Karpas-422 (cell line): ENCODE measurements at regions not wholly inside any gene's neighbourhood (a gene's known extent, or its start where the extent isn't known, plus 50 kb on each side); places are given as distances from the start of the nearest gene placed in this dataset.

Experiments used
- DNase-seq: peaks from one replicate; pipeline ENCODE4 v3.0.0-alpha.2; 2015
- H2AFZ ChIP-seq: fragments of 200-600 bp; sonication (generic); 2 replicates; pipeline ENCODE4 v1.6.1; 2014; ENCODE audit warnings: antibody characterized with exemption, low read length, mixed read lengths
- H3K27ac ChIP-seq: fragments of 200-600 bp; sonication (generic); 2 replicates; pipeline ENCODE4 v1.5.1; 2014; ENCODE audit warnings: mild to moderate bottlenecking, low read length, moderate library complexity
- H3K27me3 ChIP-seq: fragments of 200-600 bp; sonication (generic); 2 replicates; pipeline ENCODE4 v1.6.1; 2014; ENCODE audit warnings: low read length, mixed read lengths
- H3K36me3 ChIP-seq: fragments of 200-600 bp; sonication (generic); 2 replicates; pipeline ENCODE4 v1.6.1; 2014; ENCODE audit warnings: low read length, mixed read lengths; ENCODE audit not compliant: insufficient read depth
- H3K4me1 ChIP-seq: fragments of 200-600 bp; sonication (generic); 2 replicates; pipeline ENCODE4 v1.6.1; 2014; ENCODE audit warnings: mild to moderate bottlenecking, low read length, mixed read lengths
- H3K4me2 ChIP-seq: fragments of 200-600 bp; sonication (generic); 2 replicates; pipeline ENCODE4 v1.6.1; 2014; ENCODE audit warnings: low read length, low read depth, mild to moderate bottlenecking; ENCODE audit not compliant: poor library complexity, severe bottlenecking
- H3K4me3 ChIP-seq: fragments of 200-600 bp; sonication (generic); 2 replicates; pipeline ENCODE4 v1.5.1; 2014; ENCODE audit warnings: mild to moderate bottlenecking, antibody characterized with exemption, low read length, mixed read lengths
- H3K79me2 ChIP-seq: fragments of 200-600 bp; sonication (generic); 2 replicates; pipeline ENCODE4 v1.6.1; 2014; ENCODE audit warnings: mild to moderate bottlenecking, low read length, mixed read lengths
- H3K9ac ChIP-seq: fragments of 200-600 bp; sonication (generic); 2 replicates; pipeline ENCODE4 v1.6.0; 2014; ENCODE audit warnings: low read length
- H3K9me2 ChIP-seq: fragments of 200-600 bp; sonication (generic), shearing (Covaris generic); replicated peaks from 2 replicates; pipeline ENCODE4 v1.6.0; 2014; ENCODE audit warnings: mild to moderate bottlenecking, low read length, moderate library complexity; ENCODE audit not compliant: insufficient read depth
- H3K9me3 ChIP-seq: fragments of 300-700, 200-600 bp; sonication (generic); 2 replicates; pipeline ENCODE4 v1.6.1; 2014; ENCODE audit warnings: low read length, mixed read lengths
- H4K20me1 ChIP-seq: fragments of 200-600 bp; sonication (generic); 2 replicates; pipeline ENCODE4 v1.6.1; 2014; ENCODE audit warnings: mild to moderate bottlenecking, antibody characterized with exemption, low read length, low read depth; ENCODE audit not compliant: insufficient read depth

GRCh38 chr18:68418881-68419280, 296.0 kb downstream of the TMX3 start:
- Histone ChIP-seq H3K4me3 (no peak overlapping the region), H3K27me3 (no peaks in the 10 kb centered on the region), H3K4me2 (no peak overlapping the region), H3K9ac (no peak overlapping the region), H4K20me1 (no peaks in the 10 kb centered on the region), H3K9me2 (no peaks in the 10 kb centered on the region), H3K79me2 (no peaks in the 10 kb centered on the region), H3K4me1 (no peaks in the 10 kb centered on the region), H3K9me3 (no peaks in the 10 kb centered on the region), H3K36me3 (no peaks in the 10 kb centered on the region), H2AFZ (no peak overlapping the region), H3K27ac (no peak overlapping the region)
- no peak for DNase-seq

DNA sequence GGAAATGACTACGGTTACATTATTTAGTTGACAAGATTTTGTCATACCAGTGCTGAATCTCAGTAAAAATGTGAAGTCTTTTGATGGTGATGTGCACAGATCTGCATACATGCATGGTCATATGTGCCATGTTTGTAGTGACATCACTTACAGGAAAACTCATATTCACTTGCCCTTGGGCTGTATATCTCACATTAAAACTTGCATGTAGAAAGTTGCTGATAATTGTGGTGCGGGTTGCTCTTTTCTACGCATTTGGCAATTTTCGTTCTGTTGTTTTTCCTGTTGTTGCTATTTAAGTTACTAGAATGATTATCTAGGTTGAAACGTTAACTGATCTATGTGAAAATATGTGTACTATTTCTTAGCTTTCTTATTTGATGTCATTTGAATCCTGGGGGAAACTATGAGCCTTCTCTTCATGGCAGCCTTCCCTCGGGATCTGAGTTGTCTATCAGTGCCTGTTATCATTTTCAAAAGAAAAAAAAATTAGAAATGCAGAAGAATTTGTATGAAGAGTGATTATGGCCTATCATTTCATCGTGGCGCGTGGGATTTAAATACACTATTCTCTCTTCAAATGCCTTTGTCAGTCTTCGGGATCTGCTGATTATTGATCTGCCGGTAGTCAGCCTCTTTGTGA, 296.6 kb downstream of the TMX3 start:
- H4K20me1 ChIP-seq = no peaks in the 10 kb centered on the region
- no peak overlapping the region for H3K4me2 ChIP-seq
- no peaks in the 10 kb centered on the region for H3K27me3 ChIP-seq
- no peak for DNase-seq
- H3K9me2 ChIP-seq = no peaks in the 10 kb centered on the region
- no peak overlapping the region for H2AFZ ChIP-seq
- no peak overlapping the region for H3K4me3 ChIP-seq
- H3K4me1 ChIP-seq = no peaks in the 10 kb centered on the region
- H3K9ac ChIP-seq = no peak overlapping the region
- no peaks in the 10 kb centered on the region for H3K9me3 ChIP-seq
- H3K27ac ChIP-seq = no peak overlapping the region
- no peaks in the 10 kb centered on the region for H3K36me3 ChIP-seq
- no peaks in the 10 kb centered on the region for H3K79me2 ChIP-seq

- H3K4me2 ChIP-seq = no peak overlapping the region
- H3K9me2 ChIP-seq = no peaks in the 10 kb centered on the region
- H3K27ac ChIP-seq = no peak overlapping the region
- H3K4me3 ChIP-seq = no peak overlapping the region
- no peaks in the 10 kb centered on the region for H3K79me2 ChIP-seq
- no peak overlapping the region for H3K9ac ChIP-seq
- H4K20me1 ChIP-seq = no peaks in the 10 kb centered on the region
- no peaks in the 10 kb centered on the region for H3K4me1 ChIP-seq
- H3K36me3 ChIP-seq = no peaks in the 10 kb centered on the region
- H2AFZ ChIP-seq = no peak overlapping the region
- no peaks in the 10 kb centered on the region for H3K9me3 ChIP-seq
- no peaks in the 10 kb centered on the region for H3K27me3 ChIP-seq
- no peak for DNase-seq
Observed at GRCh38 chr18:68417826-68418225, 297.1 kb downstream of the TMX3 start.

DNA sequence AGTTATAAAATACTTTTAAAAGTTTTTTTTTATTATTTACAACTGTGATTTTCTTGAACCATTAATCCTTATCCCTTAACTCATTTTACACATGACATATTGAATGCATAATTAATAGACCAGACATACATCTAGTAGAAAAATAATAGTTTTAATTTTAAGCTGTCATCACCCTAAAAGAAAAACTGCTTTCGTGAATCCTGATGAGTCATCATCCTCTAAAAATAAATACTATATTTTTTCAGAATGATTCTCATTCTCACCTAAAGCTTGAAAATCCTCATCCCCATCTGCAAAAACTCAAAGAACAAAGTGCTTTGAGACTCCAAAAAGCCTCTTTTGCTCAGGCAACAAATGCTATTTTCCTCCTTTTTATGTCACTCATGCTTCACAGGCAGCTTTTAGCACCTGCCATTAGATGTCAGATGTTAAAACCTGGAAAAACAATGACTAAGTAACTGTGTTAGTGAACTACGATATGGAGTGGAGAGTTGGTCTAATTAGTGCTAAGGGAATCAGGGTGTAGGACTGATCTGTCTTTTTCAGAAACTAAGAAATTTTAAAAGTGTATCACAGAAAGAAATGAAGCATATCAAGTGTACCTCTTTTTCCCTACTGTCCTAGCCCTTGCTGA, 297.6 kb downstream of the TMX3 start:
- Histone ChIP-seq H3K4me2 (no peak overlapping the region), H3K9me3 (peaks cover 2% of the 10 kb centered on the region; the same call in 1 of the 2 replicates), H3K27me3 (no peaks in the 10 kb centered on the region), H3K79me2 (no peaks in the 10 kb centered on the region), H3K4me1 (no peaks in the 10 kb centered on the region), H3K36me3 (no peaks in the 10 kb centered on the region), H3K9me2 (no peaks in the 10 kb centered on the region), H3K27ac (no peak overlapping the region), H4K20me1 (no peaks in the 10 kb centered on the region), H3K4me3 (no peak overlapping the region), H3K9ac (no peak overlapping the region), H2AFZ (no peak overlapping the region)
- DNase-seq = no peak

DNA sequence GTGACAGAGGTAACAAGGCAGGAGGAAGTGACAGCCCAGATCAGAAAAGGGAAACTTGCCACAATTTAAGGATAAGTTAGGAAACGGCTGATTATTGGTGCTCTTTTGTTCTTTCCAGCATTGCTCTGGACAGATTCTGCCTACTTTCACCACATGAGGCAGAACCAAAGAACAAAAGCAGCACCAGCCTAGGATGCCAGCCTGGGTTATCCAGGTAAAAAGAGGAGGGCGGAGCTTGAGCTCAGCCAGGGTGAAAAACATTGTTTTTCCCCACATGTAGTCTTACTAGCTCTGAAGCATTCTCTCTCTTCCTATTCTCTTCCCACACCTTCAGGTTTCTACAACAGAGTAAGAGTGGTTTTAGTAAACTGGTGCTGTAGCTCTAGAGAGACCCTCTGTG, 300.5 kb downstream of the TMX3 start:
- no peak overlapping the region for H3K27ac ChIP-seq
- H3K27me3 ChIP-seq = no peaks in the 10 kb centered on the region
- H4K20me1 ChIP-seq = no peaks in the 10 kb centered on the region
- H3K9me3 ChIP-seq = peaks cover 5% of the 10 kb centered on the region; the same call in 1 of the 2 replicates
- no peak overlapping the region for H3K4me3 ChIP-seq
- H3K79me2 ChIP-seq = no peaks in the 10 kb centered on the region
- H3K9me2 ChIP-seq = no peaks in the 10 kb centered on the region
- no peak overlapping the region for H3K4me2 ChIP-seq
- no peaks in the 10 kb centered on the region for H3K36me3 ChIP-seq
- no peak overlapping the region for H2AFZ ChIP-seq
- H3K9ac ChIP-seq = no peak overlapping the region
- H3K4me1 ChIP-seq = no peaks in the 10 kb centered on the region
- DNase-seq = no peak

- no peak for DNase-seq
- no peak overlapping the region for H3K9ac ChIP-seq
- H3K27ac ChIP-seq = no peak overlapping the region
- no peaks in the 10 kb centered on the region for H3K27me3 ChIP-seq
- peaks cover 5% of the 10 kb centered on the region; the same call in 1 of the 2 replicates for H3K9me3 ChIP-seq
- no peak overlapping the region for H3K4me3 ChIP-seq
- no peaks in the 10 kb centered on the region for H3K36me3 ChIP-seq
- H3K9me2 ChIP-seq = no peaks in the 10 kb centered on the region
- H3K4me2 ChIP-seq = no peak overlapping the region
- H3K79me2 ChIP-seq = no peaks in the 10 kb centered on the region
- H3K4me1 ChIP-seq = no peaks in the 10 kb centered on the region
- no peaks in the 10 kb centered on the region for H4K20me1 ChIP-seq
- no peak overlapping the region for H2AFZ ChIP-seq
Observed at GRCh38 chr18:68409576-68409975, 305.3 kb downstream of the TMX3 start.

DNA sequence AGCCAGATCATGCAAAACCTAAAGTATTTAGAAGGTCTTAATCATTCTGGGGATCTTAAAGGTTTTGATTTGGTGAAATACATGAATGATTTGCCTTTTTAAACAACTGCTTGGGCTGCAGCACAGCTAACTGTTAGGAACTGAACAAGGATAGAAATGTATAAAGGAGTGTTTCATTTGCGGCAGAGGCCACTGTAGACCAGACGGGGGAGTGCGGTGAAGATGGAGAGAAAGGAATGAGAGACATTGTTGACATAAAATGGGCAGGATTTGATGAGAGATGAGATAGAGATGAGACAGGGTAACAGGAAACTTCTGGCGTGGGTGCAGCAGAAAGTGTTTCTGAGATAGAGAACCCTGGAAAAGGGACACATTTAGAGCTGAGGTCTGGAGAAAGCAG, 308.1 kb downstream of the TMX3 start:
- no peaks in the 10 kb centered on the region for H3K79me2 ChIP-seq
- H3K36me3 ChIP-seq = no peaks in the 10 kb centered on the region
- no peak overlapping the region for H2AFZ ChIP-seq
- H3K27me3 ChIP-seq = no peaks in the 10 kb centered on the region
- H3K9me3 ChIP-seq = peaks cover 6% of the 10 kb centered on the region; the same call in 1 of the 2 replicates
- H3K4me3 ChIP-seq = no peak overlapping the region
- H3K4me1 ChIP-seq = no peaks in the 10 kb centered on the region
- H3K9ac ChIP-seq = no peak overlapping the region
- no peak overlapping the region for H3K4me2 ChIP-seq
- DNase-seq = no peak
- H4K20me1 ChIP-seq = no peaks in the 10 kb centered on the region
- H3K9me2 ChIP-seq = no peaks in the 10 kb centered on the region
- H3K27ac ChIP-seq = no peak overlapping the region

DNA sequence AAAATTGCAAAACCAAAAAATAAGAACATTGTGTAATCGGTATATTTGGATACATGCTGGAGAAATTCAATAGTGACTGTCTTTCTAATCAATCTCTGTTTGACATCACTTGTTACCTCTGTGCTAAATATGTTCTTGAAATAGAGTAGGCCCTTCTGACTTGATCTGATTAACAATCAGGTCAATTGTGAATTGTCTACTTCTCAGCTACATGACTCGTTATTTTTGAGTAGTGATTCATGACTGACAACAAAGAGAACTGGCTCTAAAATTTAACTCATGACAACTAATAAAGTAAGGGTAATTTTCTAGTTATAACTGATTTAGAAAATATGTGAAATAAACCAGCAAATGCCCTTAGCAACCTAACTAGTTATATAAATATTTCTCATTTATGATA, 312.1 kb downstream of the TMX3 start:
- Histone ChIP-seq H2AFZ (no peak overlapping the region), H3K27ac (no peak overlapping the region), H3K36me3 (no peaks in the 10 kb centered on the region), H3K9ac (no peak overlapping the region), H3K79me2 (no peaks in the 10 kb centered on the region), H4K20me1 (no peaks in the 10 kb centered on the region), H3K4me3 (no peak overlapping the region), H3K4me2 (no peak overlapping the region), H3K27me3 (no peaks in the 10 kb centered on the region), H3K4me1 (no peaks in the 10 kb centered on the region), H3K9me3 (peaks cover 6% of the 10 kb centered on the region), H3K9me2 (no peaks in the 10 kb centered on the region)
- DNase-seq = no peak
